ENCODE measurements at regions not wholly inside any gene's neighbourhood (a gene's known extent, or its start where the extent isn't known, plus 50 kb on each side); places are given as distances from the start of the nearest gene placed in this dataset.

DNA sequence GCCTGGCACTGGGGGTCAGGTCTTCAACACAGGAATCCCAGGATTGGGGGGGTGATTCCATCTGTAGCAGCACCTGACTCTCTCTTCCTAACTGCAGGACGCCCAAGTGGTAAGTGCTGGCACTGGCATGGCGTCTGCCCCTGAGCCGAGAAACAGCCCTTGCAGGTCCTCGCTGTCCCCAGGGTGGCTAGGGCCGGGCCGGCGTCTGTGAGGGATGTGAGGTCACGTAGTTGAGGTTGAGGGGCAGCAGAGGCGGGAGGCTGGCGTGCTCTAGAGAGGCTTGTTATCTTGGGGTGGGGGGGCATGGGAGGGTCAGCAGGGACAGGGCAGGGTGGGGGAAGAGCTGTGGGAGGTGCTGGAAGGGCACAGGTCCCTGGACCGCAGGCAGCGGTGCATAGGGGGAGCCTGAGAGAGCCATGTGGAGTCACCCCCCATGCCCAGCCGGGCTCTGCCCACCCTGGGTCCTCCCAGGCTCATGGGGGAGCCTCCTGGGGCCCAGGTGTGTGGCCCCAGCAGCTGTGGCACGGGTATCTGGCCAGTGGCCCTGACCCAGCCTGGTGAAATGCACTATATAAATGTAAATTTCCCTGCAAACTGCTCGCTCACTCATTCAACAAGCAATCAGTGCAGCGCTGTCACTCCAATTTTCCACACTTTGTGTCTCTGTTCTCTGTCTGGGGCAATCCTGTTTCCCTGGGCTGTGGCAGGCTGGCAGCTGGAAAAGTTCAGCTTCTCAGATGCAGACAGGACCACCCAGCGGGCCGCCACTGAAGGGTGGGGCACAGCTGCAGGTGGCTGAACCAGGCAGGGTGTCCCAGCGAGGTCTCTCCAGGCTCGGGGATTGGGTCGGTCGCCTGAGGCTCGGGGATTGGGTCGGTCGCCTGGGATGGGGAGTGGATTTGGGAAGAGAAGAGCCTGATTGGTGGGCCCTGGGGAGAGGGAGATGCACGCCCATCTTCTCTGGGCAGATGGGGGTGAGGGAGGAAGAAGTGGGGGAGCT is 102.2 kb upstream of the NKX1-1 start:
- no peak for DNase-seq (ENCODE audit: low read depth, low spot score)
- no peak overlapping the region for H3K4me3 ChIP-seq (ENCODE audit: low read depth, low read length)
- in situ Hi-C loops (cut with HindIII; ENCODE audit: low sequenced_read_pairs) = no loop called here
- TF ChIP-seq, protein P1, sequence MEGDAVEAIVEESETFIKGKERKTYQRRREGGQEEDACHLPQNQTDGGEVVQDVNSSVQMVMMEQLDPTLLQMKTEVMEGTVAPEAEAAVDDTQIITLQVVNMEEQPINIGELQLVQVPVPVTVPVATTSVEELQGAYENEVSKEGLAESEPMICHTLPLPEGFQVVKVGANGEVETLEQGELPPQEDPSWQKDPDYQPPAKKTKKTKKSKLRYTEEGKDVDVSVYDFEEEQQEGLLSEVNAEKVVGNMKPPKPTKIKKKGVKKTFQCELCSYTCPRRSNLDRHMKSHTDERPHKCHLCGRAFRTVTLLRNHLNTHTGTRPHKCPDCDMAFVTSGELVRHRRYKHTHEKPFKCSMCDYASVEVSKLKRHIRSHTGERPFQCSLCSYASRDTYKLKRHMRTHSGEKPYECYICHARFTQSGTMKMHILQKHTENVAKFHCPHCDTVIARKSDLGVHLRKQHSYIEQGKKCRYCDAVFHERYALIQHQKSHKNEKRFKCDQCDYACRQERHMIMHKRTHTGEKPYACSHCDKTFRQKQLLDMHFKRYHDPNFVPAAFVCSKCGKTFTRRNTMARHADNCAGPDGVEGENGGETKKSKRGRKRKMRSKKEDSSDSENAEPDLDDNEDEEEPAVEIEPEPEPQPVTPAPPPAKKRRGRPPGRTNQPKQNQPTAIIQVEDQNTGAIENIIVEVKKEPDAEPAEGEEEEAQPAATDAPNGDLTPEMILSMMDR (IDR thresholded peaks at IDR 0.05; ENCODE audit: low read depth, low read length) = no peak

DNA sequence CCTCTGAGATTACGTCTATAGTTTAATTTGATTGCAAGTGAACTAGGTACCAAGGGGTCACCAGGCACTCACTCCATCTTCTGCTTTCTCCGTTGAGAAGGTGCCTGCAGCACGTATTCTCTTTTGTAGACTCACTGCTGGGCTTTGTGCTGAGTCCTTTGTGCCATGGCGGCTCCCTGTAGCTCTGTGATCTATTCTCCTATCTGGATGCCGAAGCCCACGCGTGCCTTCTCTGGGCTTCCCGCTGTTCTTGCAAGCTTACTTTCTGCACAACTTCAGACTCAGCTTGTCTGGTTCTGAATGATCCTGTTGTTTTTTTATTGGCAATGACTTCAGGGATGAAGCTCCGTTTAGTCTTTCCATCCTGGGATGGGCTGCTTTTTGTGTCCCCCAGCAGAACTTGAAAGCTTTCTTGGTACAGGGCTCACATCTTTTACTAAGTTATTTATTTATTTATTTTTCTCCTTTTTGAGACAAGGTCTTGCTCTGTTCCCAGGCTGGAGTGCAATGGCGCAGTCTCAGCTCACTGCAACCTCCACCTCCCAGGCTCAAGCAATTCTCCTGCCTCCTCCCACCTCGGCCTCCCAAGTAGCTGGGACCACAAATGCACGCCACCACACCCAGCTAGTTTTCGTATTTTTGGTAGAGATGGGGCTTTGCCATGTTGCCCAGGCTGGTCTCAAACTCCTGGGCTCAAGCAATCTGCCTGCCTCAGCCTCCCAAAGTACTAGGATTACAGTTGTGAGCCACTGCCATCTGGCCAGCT is 100.9 kb upstream of the NKX1-1 start:
- H3K4me3 ChIP-seq (ENCODE audit: low read depth, low read length) = no peak overlapping the region
- in situ Hi-C loops (cut with HindIII; ENCODE audit: low sequenced_read_pairs) = no loop called here
- DNase-seq (ENCODE audit: low read depth, low spot score) = no peak
- TF ChIP-seq, protein P1 (IDR thresholded peaks at IDR 0.05; ENCODE audit: low read depth, low read length) = no peak

DNA sequence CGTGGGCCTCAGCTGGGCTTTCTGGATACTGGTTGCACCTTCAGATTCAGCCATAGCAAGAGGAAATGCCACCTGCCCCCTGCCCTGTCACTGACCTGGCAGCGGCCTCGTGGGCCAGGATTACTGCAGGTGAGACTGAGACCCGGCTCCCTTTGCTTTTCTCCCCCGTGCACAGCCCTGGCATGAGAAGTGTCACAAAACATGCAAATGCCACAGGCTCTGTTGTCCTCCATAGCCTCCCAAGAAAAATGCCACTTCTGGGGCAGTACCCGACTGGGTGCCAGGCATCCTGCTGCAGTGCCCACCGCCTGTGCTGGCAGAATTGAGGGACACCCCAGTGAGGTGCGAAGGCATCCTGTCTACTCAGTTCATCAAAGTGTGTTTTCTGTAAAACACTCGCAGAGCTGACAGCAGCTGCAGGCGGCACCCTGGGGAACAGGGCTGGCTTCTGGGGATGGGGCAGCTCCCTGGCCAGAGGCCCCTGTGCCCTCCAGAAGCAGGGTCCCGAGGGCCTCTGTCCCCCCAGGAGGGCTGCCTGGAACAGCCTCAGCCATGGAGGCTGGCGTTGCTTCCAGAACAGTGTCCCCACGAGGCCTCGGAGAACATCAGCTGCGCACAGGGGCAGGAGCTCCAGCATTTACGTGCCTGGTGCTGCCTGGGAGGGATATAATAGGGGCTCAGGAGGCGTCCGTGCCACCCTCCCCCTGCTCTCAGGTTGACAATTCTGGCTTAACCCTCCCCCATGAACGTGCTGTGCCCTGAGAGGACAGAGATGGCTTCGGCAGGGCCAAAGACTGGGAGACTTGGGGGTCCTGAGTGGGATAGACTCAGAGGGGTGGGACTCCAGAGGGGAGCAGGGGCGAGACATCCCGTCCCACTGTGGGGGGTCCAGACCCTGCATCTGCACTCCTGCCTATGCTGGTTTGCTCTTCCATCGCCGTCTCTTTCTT is 99.5 kb upstream of the NKX1-1 start:
- TF ChIP-seq, protein P1 (IDR thresholded peaks at IDR 0.05; ENCODE audit: low read depth, low read length) = no peak
- no peak for DNase-seq (ENCODE audit: low read depth, low spot score)
- no peak overlapping the region for H3K4me3 ChIP-seq (ENCODE audit: low read depth, low read length)
- in situ Hi-C loops (cut with HindIII; ENCODE audit: low sequenced_read_pairs) = no loop called here

DNA sequence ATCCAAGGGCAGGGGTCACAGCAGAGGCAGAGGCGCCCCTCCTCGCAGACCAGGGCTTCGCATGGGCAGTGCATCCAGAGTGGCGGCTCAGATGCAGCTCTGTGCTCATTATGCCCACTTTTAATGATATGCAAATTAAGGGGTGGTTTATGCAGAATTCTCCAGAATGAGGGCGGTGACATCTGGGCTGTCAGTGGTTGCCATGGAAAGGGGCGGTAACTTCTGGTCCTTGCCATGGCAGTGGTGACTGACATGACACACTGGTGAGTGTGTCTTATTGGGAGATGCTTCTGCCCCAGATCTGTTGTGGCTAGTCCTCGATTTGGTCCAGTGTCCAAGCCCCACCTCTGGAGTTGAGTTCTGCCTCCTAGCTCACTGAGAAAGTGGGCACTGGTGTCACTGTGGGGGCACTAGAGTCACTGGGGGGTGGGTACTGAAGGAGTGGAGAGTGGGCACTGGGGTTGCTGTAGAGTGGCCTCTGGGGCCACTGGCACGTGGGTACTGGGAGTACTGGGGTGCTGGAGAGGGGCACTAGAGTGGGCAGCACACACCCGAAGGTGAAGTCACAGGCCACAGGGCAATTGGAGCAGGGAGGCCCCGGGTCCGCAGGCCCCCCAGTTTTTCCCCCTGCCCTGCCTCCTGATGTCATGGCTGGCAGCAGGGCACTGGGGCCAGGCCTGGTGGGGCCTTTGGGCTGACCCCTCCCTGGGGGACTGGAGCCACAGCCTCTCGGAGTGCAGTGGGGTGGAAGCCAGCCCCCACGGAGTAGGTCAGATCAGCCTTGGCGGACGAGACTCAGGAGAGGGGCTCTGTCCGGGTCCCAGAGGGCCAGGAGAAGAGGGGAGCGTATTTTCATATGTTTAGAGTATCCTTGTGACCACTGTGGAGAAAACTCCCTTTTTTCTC is 98.6 kb upstream of the NKX1-1 start:
- H3K4me3 ChIP-seq (ENCODE audit: low read depth, low read length) = no peak overlapping the region
- TF ChIP-seq, protein P1 (IDR thresholded peaks at IDR 0.05; ENCODE audit: low read depth, low read length) = no peak
- in situ Hi-C loops (cut with HindIII; ENCODE audit: low sequenced_read_pairs) = no loop called here
- DNase-seq (ENCODE audit: low read depth, low spot score) = no peak

DNA sequence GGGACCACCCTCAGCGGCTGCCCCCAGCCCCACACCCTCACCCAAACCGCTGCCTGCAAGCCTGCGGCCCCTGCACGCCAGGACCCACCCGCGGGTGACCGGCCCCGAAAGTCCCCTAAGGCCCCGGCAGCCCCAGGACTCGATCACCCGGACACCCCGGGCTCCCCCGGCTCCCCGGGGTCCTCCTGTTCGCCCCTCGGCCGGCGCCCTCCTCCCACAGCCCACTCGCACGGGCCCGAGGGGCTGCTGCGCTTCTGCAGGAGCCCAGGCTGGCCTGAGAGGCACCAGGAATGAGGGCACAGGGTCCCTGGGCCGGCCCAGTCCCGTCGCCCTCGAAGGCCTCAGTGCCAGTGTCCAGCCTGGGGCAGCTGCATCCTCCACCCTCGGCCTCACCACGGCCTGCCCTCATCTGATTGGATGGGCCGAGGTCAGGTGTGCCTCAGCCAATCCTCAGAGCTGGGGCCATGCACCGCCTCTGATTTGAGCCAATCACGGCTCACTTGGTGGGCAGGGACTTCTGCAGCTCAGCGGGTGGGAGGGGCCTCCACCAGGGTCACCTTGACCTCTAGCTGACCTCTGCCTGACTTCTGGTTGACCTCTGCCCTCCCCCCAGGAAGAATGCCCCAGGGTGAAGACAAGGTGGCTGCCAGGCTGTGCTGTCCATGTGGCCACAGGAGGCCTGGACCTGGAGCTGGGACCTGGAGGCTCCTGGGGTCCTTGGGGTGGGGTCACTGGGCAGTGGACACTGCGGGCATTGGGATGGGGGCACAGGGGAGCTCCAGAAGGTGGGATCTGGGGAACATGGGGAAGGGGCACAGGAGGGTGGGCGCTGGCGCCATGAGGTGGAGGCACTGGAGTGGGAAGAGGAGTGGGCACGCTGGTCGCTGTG is 97.6 kb upstream of the NKX1-1 start:
- in situ Hi-C loops (cut with HindIII; ENCODE audit: low sequenced_read_pairs) = no loop called here
- TF ChIP-seq, protein P1 (IDR thresholded peaks at IDR 0.05; ENCODE audit: low read depth, low read length) = no peak

More for the DNA sequence above, 97.6 kb upstream of the NKX1-1 start:
- no peak for DNase-seq (ENCODE audit: low read depth, low spot score)
- no peak overlapping the region for H3K4me3 ChIP-seq (ENCODE audit: low read depth, low read length)

Data from astrocyte of the spinal cord (primary cell).